ENCODE measurements at regions not wholly inside any gene's neighbourhood (a gene's known extent, or its start where the extent isn't known, plus 50 kb on each side); places are given as distances from the start of the nearest gene placed in this dataset.

DNA sequence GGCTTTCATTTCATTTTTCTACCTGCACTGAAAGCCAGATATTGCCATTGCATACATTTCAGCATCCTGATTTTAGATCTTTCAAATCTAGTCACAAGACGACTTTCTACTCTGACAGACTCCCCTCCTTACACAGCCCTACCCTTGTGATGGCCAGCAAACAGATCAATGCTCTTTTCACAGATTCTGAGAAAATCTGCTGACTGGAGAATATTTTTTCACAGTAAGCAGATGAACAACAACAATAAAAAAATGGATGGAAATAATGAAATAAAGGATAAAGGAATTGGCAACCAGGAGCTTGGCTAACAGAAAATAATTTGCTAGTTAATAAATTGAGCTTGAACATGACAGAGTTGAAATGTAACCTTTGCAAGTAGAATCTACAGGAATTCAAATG lies 527.2 kb downstream of the IRS1 start:
- TF ChIP-seq SPI1 (IDR thresholded peaks at IDR 0.05; ENCODE audit: low read depth, low read length): no peak
- TF ChIP-seq POLR2AphosphoS5 (IDR thresholded peaks at IDR 0.05; ENCODE audit: low read depth, low read length): no peak
- no peak for TF ChIP-seq POU2F2 (IDR thresholded peaks at IDR 0.05; ENCODE audit: low read depth, low read length)
- TF ChIP-seq POLR2A (IDR thresholded peaks at IDR 0.05; ENCODE audit: low read depth, low read length): no peak
- no peak for TF ChIP-seq PAX5 (IDR thresholded peaks at IDR 0.05; ENCODE audit: insufficient read depth, low read length, severe bottlenecking)
- no peak for TF ChIP-seq TAF1 (IDR thresholded peaks at IDR 0.05; ENCODE audit: low read depth, low read length)
- FAIRE-seq (no peak), DNase-seq (ENCODE audit: insufficient read length, low spot score) (no peak)

DNA sequence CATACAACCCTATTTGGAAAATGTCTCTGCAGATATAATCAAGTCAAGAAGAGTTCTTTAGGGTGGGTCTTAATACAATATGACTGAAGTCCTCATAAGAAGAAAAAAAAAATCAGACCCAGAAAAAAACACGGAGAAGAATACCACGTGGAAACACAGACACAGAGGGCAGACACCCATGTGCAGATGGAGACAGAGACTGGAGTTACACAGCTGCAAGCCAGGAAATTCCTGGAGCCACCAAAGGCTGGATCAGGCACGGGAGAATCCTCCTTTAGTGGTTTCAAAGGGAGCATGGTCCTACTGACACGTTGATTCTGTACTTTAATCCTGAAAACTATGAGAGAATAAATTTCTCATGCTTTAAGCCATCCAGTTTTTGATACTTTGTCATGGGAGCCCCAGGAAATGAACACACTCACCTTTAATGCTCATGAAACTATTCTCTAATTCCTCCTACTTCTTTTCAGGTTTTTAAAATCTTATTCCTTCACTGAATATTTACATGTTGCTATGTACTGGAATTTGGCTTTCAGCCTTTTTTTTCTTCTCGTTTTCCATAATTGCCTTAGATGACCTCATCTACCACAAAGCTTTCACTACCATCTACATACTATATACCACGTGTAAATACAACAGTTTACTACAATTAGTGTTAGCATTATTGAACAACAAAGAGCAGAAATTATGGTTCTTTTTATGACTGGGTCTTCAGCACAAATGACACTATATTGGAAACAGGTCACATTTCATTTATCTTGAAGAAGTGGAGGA lies 529.1 kb downstream of the IRS1 start:
- FAIRE-seq (no peak), DNase-seq (ENCODE audit: insufficient read length, low spot score) (no peak)
- TF ChIP-seq TAF1 (IDR thresholded peaks at IDR 0.05; ENCODE audit: low read depth, low read length) (no peak), PAX5 (IDR thresholded peaks at IDR 0.05; ENCODE audit: insufficient read depth, low read length, severe bottlenecking) (no peak), SPI1 (IDR thresholded peaks at IDR 0.05; ENCODE audit: low read depth, low read length) (no peak), POLR2AphosphoS5 (IDR thresholded peaks at IDR 0.05; ENCODE audit: low read depth, low read length) (no peak), POLR2A (IDR thresholded peaks at IDR 0.05; ENCODE audit: low read depth, low read length) (no peak)

DNA sequence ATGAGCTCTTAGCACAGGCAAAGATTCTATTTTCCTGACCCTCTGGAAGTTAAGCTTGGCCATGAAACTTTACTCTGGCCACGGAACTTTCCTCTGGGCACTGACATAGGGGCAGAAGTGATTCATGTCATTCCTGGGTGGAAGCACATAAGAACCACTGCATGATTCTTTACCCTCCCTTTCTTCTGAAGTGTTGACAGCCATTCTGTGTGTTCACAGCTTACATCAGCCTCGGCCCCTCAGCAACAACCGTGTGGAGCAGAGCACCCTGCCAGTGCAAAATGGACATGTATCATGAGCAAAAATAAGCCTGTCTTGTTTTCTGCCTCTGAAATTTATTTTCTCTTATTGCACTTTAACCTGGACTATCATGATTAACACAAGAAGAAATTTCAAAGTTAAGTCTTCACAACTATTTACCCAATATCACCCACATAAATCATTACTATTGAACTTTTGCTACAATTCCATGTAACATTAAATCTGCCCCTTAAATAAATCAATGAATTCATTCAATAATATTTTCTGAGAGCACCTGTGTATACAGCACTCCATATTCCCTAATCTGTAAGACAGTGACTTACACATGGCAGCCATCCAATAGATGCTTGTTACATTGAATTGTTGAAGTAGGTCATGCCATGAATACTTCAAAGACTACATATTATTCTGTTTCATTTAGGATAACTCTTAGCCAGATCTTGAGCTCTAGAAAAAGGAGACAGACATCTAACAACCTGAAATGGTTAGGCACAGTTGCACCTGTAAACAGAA lies 531.9 kb downstream of the IRS1 start:
- FAIRE-seq: no peak
- DNase-seq (ENCODE audit: insufficient read length, low spot score): no peak
- TF ChIP-seq SPI1 (IDR thresholded peaks at IDR 0.05; ENCODE audit: low read depth, low read length): no peak
- TF ChIP-seq PAX5 (IDR thresholded peaks at IDR 0.05; ENCODE audit: insufficient read depth, low read length, severe bottlenecking): no peak
- TF ChIP-seq POLR2AphosphoS5 (IDR thresholded peaks at IDR 0.05; ENCODE audit: low read depth, low read length): no peak
- no peak for TF ChIP-seq POU2F2 (IDR thresholded peaks at IDR 0.05; ENCODE audit: low read depth, low read length)

DNA sequence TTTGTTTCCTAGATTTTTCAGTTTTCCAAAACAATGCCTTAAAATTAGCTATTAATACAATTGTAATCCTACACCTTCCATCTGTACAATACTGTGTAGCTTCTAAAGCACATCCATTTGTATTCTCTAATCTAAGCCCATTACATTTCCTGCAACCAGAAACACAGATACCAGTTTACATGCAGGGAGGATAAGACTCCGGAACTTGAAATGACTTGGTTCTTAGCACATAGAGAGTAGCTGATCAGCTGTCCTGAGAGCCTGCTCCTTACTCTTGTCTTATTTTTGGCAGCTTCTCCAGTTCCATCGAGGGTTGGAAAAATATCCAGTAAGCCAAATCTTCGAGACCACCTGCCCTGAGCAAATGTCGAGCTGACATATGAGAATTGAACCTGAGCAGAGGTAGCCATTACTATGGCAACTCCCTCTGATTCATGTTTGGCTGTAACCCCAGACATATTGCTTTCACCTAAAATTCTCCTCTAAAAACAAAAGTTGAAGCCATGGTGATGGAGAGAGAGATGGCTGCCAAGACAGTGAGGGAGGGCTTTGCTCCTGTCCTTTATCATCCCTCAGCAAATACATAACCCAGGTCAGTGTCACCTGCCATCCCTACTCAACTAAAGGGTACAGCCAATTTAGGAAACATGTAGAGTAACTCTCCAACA lies 542.8 kb downstream of the IRS1 start:
- DNase-seq (ENCODE audit: insufficient read length, low spot score): no peak
- no peak for FAIRE-seq
- no peak for TF ChIP-seq POU2F2 (IDR thresholded peaks at IDR 0.05; ENCODE audit: low read depth, low read length)
- no peak for TF ChIP-seq PAX5 (IDR thresholded peaks at IDR 0.05; ENCODE audit: insufficient read depth, low read length, severe bottlenecking)
- no peak for TF ChIP-seq POLR2A (IDR thresholded peaks at IDR 0.05; ENCODE audit: low read depth, low read length)
- TF ChIP-seq POLR2AphosphoS5 (IDR thresholded peaks at IDR 0.05; ENCODE audit: low read depth, low read length): no peak
- no peak for TF ChIP-seq SPI1 (IDR thresholded peaks at IDR 0.05; ENCODE audit: low read depth, low read length)
- no peak for TF ChIP-seq TAF1 (IDR thresholded peaks at IDR 0.05; ENCODE audit: low read depth, low read length)

DNA sequence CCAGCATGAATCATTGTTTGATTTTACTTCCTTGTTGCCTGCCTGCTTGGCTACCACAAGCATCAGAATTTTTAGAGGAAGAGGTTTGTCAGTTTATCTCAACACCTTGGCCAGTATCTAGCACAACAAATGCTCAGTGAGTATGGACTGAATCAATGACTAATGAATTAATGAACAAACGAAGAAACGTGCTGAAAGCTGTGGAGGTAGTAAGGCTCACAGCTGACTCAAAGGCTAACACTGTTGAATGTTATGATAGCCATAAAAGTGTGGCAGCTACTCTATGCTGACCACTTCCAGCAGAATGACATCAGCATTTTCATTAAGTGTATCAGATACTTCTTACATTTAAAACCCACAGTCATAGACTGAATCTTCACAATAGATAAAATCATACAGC lies 543.4 kb downstream of the IRS1 start:
- TF ChIP-seq TAF1 (IDR thresholded peaks at IDR 0.05; ENCODE audit: low read depth, low read length) (no peak), POU2F2 (IDR thresholded peaks at IDR 0.05; ENCODE audit: low read depth, low read length) (no peak), PAX5 (IDR thresholded peaks at IDR 0.05; ENCODE audit: insufficient read depth, low read length, severe bottlenecking) (no peak), SPI1 (IDR thresholded peaks at IDR 0.05; ENCODE audit: low read depth, low read length) (no peak), POLR2AphosphoS5 (IDR thresholded peaks at IDR 0.05; ENCODE audit: low read depth, low read length) (no peak), POLR2A (IDR thresholded peaks at IDR 0.05; ENCODE audit: low read depth, low read length) (no peak)
- no peak for FAIRE-seq
- no peak for DNase-seq (ENCODE audit: insufficient read length, low spot score)

DNA sequence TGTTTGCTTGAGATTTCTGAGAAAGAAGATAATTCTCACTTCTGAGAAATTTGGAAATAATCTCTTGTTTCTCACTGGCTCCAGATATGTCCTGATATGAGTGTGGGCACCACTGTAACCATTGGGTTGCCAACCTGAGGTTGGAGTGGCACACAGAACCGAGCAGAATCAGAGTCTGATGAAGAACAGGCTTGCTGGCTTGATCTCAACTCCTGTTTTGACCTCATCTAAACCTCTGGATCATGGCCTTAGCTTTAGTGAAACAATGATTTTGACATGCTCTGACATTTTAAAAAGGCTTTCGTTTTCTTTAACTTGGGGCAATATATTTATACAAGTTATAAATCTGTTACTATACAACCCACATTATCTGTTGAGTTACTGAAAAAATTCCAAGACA lies 548.0 kb downstream of the IRS1 start:
- FAIRE-seq (no peak), DNase-seq (ENCODE audit: insufficient read length, low spot score) (no peak)
- TF ChIP-seq POLR2A (IDR thresholded peaks at IDR 0.05; ENCODE audit: low read depth, low read length): no peak
- TF ChIP-seq POLR2AphosphoS5 (IDR thresholded peaks at IDR 0.05; ENCODE audit: low read depth, low read length): no peak
- TF ChIP-seq POU2F2 (IDR thresholded peaks at IDR 0.05; ENCODE audit: low read depth, low read length): no peak
- TF ChIP-seq SPI1 (IDR thresholded peaks at IDR 0.05; ENCODE audit: low read depth, low read length): no peak
- no peak for TF ChIP-seq TAF1 (IDR thresholded peaks at IDR 0.05; ENCODE audit: low read depth, low read length)
- TF ChIP-seq PAX5 (IDR thresholded peaks at IDR 0.05; ENCODE audit: insufficient read depth, low read length, severe bottlenecking): no peak

DNA sequence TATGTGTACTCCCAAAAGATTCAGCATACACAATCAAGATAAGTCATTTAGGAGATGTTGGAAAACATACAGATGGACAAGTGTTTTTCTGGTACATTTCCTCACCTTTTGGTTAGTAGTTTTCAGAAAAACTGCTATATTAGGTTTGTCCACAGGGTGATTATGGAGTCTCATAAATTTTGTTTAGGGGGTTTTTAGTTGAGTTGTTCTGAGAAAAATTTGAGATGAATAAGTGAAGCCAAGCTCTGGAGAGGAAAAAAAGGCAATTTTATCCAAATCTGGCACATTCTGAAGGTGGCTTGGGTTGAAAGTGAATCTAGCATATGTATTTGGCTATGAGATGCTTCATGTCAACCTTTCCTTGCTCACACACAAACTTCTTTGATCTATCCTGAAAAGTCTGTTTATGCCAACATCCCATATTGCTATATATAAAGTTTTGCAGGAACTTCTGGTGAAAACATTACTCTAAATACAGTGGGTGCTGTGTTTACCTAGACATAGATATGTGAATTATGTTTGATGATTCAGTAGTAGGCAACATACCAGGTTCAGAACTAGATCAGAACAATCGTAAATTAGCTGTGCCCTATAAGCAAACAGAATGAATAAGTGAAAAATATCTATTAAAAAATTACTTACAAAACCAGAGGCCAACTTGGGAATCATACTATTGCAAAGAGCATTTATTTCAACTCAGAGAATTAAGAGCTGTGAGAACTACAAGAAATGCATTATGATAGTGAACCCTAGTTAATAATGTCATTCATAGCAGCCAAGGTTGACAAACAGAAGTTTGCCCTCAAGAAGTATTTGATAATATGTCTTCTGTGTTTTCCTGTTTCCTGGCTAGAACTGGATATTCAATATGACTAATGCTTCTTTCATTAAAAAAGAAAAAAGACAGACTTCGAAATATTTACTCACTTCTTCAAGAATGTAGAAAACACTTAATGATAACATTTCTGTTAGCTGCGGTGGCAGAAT lies 552.0 kb downstream of the IRS1 start:
- FAIRE-seq (no peak), DNase-seq (ENCODE audit: insufficient read length, low spot score) (no peak)
- no peak for TF ChIP-seq SPI1 (IDR thresholded peaks at IDR 0.05; ENCODE audit: low read depth, low read length)
- no peak for TF ChIP-seq POU2F2 (IDR thresholded peaks at IDR 0.05; ENCODE audit: low read depth, low read length)
- no peak for TF ChIP-seq TAF1 (IDR thresholded peaks at IDR 0.05; ENCODE audit: low read depth, low read length)
- no peak for TF ChIP-seq POLR2A (IDR thresholded peaks at IDR 0.05; ENCODE audit: low read depth, low read length)
- TF ChIP-seq POLR2AphosphoS5 (IDR thresholded peaks at IDR 0.05; ENCODE audit: low read depth, low read length): no peak
- TF ChIP-seq PAX5 (IDR thresholded peaks at IDR 0.05; ENCODE audit: insufficient read depth, low read length, severe bottlenecking): no peak

DNA sequence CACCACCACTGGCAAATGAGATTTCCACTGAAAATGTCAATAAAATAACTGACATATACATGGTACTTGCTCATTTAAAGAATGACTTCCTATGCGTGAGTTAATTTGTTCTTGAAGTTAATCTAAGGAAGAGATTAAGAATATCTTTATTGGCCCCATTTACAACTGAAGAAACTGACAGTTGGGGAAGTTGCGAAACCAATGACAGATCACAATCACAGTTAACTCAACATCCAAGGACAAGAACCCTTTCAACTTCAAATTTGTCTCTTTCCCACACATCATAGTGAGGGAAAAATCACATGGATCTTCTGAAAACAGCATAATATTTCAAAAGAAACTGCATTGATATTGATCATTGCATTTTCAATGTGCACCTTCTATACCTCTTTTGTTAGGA lies 565.4 kb downstream of the IRS1 start:
- no peak for TF ChIP-seq SPI1 (IDR thresholded peaks at IDR 0.05; ENCODE audit: low read depth, low read length)
- no peak for TF ChIP-seq PAX5 (IDR thresholded peaks at IDR 0.05; ENCODE audit: insufficient read depth, low read length, severe bottlenecking)
- FAIRE-seq (no peak), DNase-seq (ENCODE audit: insufficient read length, low spot score) (no peak)
